HG02798 (cell line): ENCODE measurements at regions not wholly inside any gene's neighbourhood (a gene's known extent, or its start where the extent isn't known, plus 50 kb on each side); places are given as distances from the start of the nearest gene placed in this dataset.

Experiments used
- ATAC-seq: cut with Tn5 transposase; IDR thresholded peaks from one replicate; pipeline ENCODE4 v1.9.1; 2021; ENCODE audit warnings: mild to moderate bottlenecking; ENCODE audit not compliant: unreplicated experiment, poor library complexity

- no peak for ATAC-seq
These were observed 108.8 kb downstream of the SQOR start for GRCh38 chr15:45743426-45744235.

DNA sequence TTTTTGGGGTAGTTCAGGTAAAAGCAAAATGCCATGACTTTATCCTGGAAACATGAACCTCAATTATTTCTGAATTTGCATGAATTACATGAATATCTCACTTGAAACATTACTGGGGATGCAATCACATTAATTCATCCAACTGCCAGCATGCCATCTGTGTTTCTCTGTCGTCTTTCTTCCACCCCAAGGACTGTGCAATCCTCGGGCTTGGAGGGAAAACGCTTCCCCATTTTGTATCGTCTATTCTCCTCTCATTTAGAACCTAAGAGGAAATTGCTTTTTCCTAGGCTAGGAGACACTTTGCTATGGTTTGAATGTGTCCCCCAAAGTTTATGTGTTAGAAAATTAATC, 109.4 kb downstream of the SQOR start:
- ATAC-seq, result no peak

DNA sequence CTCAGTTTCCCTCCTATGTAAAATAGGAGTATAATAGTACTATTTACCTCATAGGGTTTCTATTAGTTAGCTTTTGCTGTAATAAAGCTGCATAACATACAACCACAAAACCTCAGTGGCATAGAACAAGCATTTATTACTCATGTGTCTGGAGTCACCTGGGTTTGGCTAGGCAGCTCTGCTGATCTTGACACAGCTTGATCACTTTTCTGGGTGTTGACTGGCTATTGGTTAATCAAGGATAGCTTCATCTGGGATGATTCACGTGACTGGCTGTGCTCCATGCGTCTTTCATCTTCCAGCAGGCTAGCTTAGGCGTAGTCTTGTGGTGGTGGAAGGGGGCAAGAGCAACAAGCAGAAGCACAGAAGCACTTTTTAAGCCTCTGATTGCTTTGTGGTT, 112.6 kb downstream of the SQOR start:
- no peak for ATAC-seq

DNA sequence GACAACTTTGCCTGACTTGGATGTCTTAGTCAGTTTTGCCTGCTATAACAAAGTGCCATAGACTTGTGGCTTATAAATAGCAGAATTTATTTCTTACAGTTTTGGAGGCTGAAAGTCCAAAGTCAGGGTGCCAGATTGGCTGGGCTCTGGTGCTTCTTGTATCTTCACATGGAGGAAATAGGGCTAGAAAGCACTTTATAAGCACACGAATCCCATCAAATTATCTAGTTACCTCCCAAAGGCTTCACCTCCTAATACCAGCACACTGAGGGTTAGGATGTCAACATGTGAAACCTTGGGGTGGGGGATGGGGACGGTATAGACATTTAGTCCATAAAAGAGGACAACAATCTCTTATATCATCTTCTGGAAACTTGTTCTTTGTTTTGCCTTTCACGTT, 116.8 kb downstream of the SQOR start:
- no peak for ATAC-seq

- no peak for ATAC-seq
These were observed 125.1 kb downstream of the SQOR start for GRCh38 chr15:45759936-45760335.

GRCh38 chr15:45762726-45763125, 127.9 kb downstream of the SQOR start:
- no peak for ATAC-seq

- ATAC-seq, result no peak
These were observed 128.5 kb downstream of the SQOR start for GRCh38 chr15:45763170-45763869.

- ATAC-seq, result no peak
These were observed 138.3 kb downstream of the SQOR start for GRCh38 chr15:45773149-45773548.

- peak; percentile 63 for ATAC-seq
These were observed 141.9 kb downstream of the SQOR start for GRCh38 chr15:45776772-45777171.

DNA sequence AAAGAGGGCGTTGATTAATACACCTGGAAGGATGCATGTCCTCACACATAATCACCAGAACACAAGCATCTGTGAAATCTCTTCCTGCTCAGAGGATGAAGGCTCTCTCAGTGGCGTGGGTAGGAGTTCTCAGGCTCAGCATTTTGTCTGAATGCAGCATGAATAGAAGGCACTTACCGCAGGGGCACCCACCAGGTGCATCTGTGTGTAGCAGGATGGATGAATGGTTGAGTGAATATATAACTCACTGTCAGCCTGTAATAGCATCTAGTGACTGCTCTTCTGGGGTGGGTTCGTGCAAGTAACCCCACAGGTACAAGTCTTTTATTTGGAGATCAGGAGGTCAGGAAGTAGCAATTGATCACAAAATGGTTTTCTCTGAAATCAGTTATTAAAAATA, 143.0 kb downstream of the SQOR start:
- peak; percentile 58 for ATAC-seq

DNA sequence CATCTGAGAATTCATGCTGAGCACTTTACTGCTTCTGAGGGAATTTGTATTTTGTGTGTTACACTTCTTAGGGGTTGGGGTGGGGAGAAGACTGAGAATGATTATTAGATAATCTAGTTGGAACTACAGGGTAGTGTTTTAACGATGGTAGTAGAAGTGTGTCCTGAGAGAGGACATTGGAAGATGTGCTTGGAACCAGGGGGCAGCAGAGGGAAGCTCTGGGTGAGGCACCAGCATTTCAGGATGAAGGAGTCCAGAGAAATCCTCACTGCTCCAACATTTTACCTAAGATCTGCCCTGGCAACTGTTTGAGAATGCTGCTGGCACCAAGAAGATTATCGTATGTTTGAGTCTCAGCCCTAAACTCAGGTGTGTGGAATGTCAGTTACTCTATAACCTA, 145.5 kb downstream of the SQOR start:
- no peak for ATAC-seq

DNA sequence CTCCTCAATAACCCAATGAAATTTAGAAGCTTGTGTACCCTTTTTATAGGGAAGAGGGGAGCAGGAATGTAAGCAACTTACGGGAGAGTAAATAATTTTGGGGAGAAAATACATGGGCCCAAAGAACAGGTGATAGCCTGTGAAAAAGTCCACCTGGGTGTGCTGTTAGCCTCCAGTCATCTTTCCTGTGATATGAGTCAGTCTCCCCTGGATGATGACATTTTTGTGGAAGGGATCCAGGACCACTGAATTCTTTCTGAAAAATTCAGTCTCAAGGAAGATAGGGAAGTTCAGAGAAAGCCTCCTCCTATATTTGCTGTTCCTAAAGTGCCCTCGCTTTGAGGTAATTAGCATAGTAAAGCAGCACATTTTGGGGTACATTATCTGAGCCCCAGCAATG, 149.8 kb downstream of the SQOR start:
- ATAC-seq, result no peak

DNA sequence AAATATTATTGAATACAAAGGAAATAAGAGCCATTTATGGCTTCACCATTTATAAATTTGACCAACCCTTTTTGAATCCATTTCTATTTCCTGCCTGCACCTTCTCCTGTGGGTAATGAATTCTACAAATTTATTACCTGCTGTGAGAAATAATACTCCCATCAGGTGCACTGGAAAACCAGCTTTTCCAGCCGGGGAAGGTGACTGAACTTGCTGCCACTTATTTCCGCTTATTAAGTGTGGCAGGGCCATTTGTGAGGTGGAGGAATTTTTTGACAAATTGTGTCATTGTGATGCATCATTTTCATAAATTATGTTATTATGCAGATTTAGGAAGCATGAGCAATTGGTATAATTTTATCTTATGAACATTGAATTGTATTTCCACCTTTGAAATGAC, 151.1 kb downstream of the SQOR start:
- no peak for ATAC-seq

GRCh38 chr15:45790325-45790943, 155.6 kb downstream of the SQOR start:
- ATAC-seq, result peak; percentile 52

- peak; percentile 40 for ATAC-seq
These were observed 159.5 kb downstream of the SQOR start for GRCh38 chr15:45794304-45794703.

GRCh38 chr15:45794712-45795439, 160.0 kb downstream of the SQOR start:
- peak; percentile 53 for ATAC-seq

- ATAC-seq, result peak; percentile 34
These were observed 160.7 kb downstream of the SQOR start for GRCh38 chr15:45795440-45796069.

- ATAC-seq, result no peak
These were observed 161.6 kb downstream of the SQOR start for GRCh38 chr15:45796433-45796832.

- peak; percentile 69 for ATAC-seq
These were observed 164.7 kb downstream of the SQOR start for GRCh38 chr15:45799508-45799907.

DNA sequence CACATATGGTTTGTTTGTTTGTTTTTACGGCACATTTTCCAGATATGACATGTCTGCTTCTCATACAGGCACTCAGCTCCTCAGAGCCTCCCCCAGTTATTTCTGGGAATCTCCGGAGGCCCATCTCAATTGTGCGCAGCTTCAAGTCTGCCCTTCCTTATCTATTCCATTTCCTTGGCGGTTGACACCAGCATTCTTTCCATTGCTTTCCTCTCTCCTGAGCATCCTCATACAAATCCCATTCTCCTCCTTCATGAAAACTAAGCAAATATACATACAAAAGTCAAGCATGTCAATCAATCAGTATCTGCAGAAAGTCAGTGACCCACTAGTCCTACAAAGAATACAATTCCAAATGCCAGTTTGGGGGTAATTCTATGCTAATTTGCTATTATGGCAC, 166.7 kb downstream of the SQOR start:
- ATAC-seq, result no peak
